ENCODE measurements at regions not wholly inside any gene's neighbourhood (a gene's known extent, or its start where the extent isn't known, plus 50 kb on each side); places are given as distances from the start of the nearest gene placed in this dataset.
"Not testable (repeated sequence)": the region's sequence is repeated elsewhere in the genome, so short reads cannot be mapped to it uniquely, and the experiment has no call there.

DNA sequence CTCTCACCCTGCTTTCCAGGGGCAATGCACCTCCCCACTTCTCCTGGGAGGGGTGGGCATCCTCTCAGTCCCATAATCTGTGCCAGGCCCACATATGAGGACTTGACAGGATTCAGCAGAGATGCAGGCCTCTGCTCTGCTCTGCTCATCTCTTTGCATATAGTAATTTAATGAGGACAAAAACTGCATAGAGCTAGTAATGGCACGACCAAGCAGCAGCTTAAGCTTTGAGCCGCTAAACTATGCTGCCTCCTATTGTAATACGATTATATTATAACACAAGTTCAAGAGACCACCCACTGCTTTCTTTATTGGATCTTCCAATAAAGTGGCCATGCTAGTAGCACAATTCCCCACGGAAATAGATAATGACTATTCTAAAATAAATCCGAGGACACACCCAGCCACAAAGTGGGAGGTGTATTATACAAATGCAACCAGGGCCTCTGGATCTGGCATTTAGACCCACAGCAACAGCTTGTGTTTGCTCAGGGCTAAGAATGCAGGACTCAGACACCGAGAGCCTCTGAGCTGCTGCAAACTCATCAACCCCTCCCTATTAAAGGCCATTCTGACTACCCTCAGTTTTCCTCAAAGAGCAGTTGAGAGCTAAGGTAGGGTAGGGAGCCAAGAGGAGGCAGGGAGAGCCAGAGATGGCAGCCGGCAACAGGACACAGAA lies 93.6 kb upstream of the PLGLB2 start:
- not testable (repeated sequence) for H3K27ac ChIP-seq; H3K36me3 ChIP-seq; H3K9me3 ChIP-seq; H3K27me3 ChIP-seq (replicated peaks; ENCODE audit: insufficient read depth); H3K4me1 ChIP-seq (ENCODE audit: control insufficient read depth in 1 of 2, low read depth in 2 of 2); ATAC-seq (ENCODE audit: insufficient number of reproducible peaks, low FRiP score, low read depth); DNase-seq (ENCODE audit: low spot score); H3K4me3 ChIP-seq

DNA sequence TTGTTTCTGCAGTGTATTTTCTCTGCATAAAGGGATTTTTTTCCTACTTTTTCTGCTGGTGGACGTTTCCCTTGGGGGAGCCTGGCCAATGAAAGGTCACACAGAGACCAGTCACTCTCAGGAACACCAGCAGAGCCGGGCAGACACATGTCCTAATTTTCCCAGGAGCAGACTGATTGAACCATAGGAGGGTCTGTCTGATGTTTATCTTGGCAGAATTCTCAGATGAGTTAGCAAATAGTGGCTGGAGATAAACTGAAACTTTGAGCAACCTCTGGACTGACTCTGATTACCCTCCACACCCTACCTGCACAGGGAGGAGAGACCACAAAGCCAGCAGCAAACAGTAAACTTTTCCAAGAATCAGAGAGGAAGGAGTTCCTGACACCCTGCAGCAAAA lies 90.0 kb upstream of the PLGLB2 start:
- not testable (repeated sequence) for DNase-seq (ENCODE audit: low spot score); H3K4me3 ChIP-seq; H3K27me3 ChIP-seq (replicated peaks; ENCODE audit: insufficient read depth); H3K27ac ChIP-seq; ATAC-seq (ENCODE audit: insufficient number of reproducible peaks, low FRiP score, low read depth); H3K36me3 ChIP-seq; H3K4me1 ChIP-seq (ENCODE audit: control insufficient read depth in 1 of 2, low read depth in 2 of 2); H3K9me3 ChIP-seq

DNA sequence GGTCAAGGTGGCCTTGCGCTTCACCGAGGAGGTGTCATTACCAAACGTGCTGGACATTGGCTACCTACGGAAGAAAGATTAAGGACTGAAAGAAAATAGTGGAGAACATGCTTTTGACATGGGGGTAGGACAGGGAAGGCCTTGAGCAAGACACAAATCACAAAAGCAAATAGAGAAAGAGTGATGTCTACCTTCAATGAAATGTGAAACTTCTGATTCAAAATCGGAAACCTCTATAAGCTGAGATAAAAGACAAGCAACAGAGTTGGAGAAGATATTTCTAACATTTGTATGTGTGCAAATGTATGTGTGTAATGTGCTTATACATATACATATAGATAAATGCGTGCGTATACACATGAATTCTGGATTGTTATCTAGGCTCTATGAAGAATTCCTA lies 89.5 kb upstream of the PLGLB2 start:
- not testable (repeated sequence) for H3K4me3 ChIP-seq; H3K9me3 ChIP-seq; H3K27ac ChIP-seq; DNase-seq (ENCODE audit: low spot score); H3K4me1 ChIP-seq (ENCODE audit: control insufficient read depth in 1 of 2, low read depth in 2 of 2); H3K27me3 ChIP-seq (replicated peaks; ENCODE audit: insufficient read depth); ATAC-seq (ENCODE audit: insufficient number of reproducible peaks, low FRiP score, low read depth); H3K36me3 ChIP-seq

DNA sequence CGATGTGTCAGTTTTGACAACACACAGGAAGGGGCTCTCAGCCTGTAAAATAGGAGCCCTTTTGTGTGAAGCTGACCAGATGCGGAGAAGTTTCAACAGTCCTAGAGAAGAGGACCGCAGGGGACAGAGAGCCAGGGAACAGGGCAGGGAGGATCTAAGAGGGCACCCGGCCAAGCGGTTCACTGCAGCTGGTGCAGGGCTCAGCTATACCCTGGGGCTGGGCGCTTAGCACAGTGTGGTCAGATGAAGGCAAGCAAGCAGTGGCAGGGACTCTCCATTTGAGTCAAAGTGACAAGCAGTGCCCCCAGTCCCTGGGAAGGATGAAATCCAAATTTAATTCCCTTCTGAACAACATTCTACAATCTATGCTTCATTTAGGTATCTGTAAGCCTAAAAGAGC lies 88.9 kb upstream of the PLGLB2 start:
- not testable (repeated sequence) for H3K4me1 ChIP-seq (ENCODE audit: control insufficient read depth in 1 of 2, low read depth in 2 of 2); H3K36me3 ChIP-seq; ATAC-seq (ENCODE audit: insufficient number of reproducible peaks, low FRiP score, low read depth); H3K27ac ChIP-seq; H3K27me3 ChIP-seq (replicated peaks; ENCODE audit: insufficient read depth); DNase-seq (ENCODE audit: low spot score); H3K4me3 ChIP-seq; H3K9me3 ChIP-seq

DNA sequence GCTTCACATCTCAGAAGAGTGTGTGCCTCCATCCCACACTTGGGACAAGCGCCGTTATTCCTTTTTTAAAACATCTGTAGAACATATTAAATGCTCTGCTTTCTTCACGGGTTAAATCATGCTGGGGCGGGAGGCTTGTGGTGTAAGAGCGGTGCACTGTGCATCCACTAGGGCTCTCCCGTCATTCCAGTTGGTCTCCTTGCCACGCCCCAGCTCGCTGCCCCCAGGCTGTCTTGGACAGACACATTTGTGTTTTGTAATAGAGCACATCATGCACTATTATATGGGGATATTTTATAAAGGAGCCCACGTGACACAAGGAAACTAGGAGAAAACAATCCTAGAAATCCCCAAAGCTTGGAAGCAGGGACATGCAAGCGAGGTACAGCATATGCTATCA lies 87.7 kb upstream of the PLGLB2 start:
- not testable (repeated sequence) for H3K4me3 ChIP-seq; DNase-seq (ENCODE audit: low spot score); ATAC-seq (ENCODE audit: insufficient number of reproducible peaks, low FRiP score, low read depth); H3K4me1 ChIP-seq (ENCODE audit: control insufficient read depth in 1 of 2, low read depth in 2 of 2); H3K36me3 ChIP-seq; H3K9me3 ChIP-seq; H3K27me3 ChIP-seq (replicated peaks; ENCODE audit: insufficient read depth); H3K27ac ChIP-seq

DNA sequence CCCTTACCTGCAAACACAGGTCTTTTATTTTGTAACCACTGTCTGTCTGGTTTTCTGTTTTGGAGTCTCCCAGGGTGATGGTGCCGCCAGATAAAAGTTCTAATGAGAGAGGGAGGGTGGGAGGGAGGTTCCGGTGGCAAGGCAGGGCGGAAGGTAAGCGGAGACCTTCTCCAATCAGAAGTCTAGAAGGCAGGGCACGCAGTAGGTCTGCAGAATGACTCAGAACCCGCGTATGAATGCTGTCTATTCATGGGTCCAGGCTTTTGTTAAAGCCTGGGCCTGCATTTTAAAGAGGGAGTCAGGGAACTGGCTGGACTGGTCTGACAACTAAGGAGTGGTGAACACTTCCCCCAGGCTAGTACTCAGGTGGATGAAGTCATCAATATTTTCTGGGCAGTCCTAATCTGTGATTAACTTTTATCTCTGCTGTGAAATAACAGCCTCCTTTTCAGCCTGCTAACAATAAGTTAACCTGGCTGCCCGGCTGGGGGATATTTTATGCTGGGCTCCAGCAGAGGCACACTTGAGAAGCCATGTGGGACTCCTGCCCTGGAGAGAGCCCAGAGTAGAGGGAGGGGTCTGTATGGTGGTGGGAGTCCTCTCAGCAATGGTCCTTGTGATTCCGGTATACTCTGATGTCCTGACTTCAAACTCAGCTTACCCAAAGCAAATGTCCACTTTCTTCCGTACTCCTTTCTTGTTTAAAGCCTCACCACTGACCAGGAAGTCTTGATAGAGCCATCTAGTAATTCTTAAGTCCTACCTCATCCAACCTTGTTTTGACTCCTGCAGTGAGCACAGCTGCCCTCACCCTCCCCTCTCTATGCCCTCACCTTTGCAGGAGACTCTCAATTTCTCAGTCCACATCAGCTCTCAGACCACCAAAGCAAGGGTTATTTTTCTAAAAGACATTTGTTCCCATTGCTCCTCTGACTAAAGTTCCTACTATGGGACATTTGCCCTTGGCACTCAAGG lies 85.3 kb upstream of the PLGLB2 start:
- ATAC-seq (ENCODE audit: insufficient number of reproducible peaks, low FRiP score, low read depth); H3K36me3 ChIP-seq; H3K27ac ChIP-seq; H3K27me3 ChIP-seq (replicated peaks; ENCODE audit: insufficient read depth); DNase-seq (ENCODE audit: low spot score); H3K9me3 ChIP-seq; H3K4me3 ChIP-seq; H3K4me1 ChIP-seq (ENCODE audit: control insufficient read depth in 1 of 2, low read depth in 2 of 2): not testable (repeated sequence)

DNA sequence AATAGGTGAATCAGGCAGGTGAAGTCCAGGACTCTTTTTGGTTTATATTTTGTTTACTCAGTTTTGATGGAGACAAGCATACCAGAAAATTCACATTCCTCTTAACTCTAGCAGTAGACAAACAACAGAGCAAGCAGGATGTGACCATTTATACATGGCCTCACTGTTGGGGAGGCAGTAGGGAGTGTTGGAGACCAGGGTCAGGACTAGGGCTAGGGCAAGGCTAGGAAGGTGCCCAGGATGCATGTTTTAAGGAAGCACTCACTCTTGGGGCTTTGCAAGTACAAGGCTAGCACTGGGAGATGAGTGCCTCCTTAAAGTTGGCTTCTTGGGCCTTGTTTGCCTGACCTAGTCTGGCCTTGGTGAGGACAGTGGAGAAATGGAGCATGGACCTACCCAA lies 84.5 kb upstream of the PLGLB2 start:
- not testable (repeated sequence) for H3K9me3 ChIP-seq; H3K36me3 ChIP-seq; H3K4me3 ChIP-seq; H3K27me3 ChIP-seq (replicated peaks; ENCODE audit: insufficient read depth); DNase-seq (ENCODE audit: low spot score); H3K27ac ChIP-seq; ATAC-seq (ENCODE audit: insufficient number of reproducible peaks, low FRiP score, low read depth); H3K4me1 ChIP-seq (ENCODE audit: control insufficient read depth in 1 of 2, low read depth in 2 of 2)

DNA sequence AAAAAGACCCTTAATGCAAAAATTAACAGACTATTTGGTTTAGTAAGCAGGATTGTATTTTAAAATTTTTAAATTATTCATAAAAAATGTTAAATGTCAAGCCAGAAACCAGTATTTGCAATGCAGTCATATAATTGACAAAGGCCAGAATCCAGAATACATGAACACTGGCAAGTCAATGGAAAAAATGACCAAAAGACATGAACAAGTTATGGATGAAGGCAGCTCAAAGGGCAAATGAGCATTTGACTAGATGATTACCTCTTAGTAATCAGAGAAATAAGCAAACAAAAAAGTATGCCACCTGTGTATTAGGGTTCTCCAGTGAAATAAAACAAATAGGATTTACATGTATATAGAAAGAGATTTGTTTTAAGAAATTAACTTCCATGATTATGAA lies 80.9 kb upstream of the PLGLB2 start:
- not testable (repeated sequence) for ATAC-seq (ENCODE audit: insufficient number of reproducible peaks, low FRiP score, low read depth); DNase-seq (ENCODE audit: low spot score); H3K27ac ChIP-seq; H3K27me3 ChIP-seq (replicated peaks; ENCODE audit: insufficient read depth); H3K36me3 ChIP-seq; H3K4me1 ChIP-seq (ENCODE audit: control insufficient read depth in 1 of 2, low read depth in 2 of 2); H3K9me3 ChIP-seq; H3K4me3 ChIP-seq

DNA sequence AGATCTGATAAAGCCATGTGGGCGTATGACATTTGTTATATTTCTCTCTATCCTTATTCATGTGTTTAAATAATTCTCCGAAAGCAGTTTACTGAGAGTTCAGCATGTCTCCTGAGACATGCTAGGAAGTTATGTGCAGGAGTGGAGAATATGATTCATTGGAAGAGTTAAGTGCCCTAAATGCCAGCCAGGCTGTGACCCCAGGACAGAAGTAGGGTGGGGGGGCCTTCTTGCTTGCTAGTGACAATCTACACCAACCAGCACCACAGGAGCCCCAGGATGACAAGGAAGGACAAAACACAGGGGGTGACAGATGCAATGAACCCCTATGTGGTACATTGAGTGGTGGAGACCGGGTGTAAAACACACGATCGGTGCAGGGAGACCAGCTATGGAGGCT lies 79.5 kb upstream of the PLGLB2 start:
- H3K27me3 ChIP-seq (replicated peaks; ENCODE audit: insufficient read depth); ATAC-seq (ENCODE audit: insufficient number of reproducible peaks, low FRiP score, low read depth); H3K27ac ChIP-seq; DNase-seq (ENCODE audit: low spot score); H3K9me3 ChIP-seq; H3K4me3 ChIP-seq; H3K36me3 ChIP-seq; H3K4me1 ChIP-seq (ENCODE audit: control insufficient read depth in 1 of 2, low read depth in 2 of 2): not testable (repeated sequence)

DNA sequence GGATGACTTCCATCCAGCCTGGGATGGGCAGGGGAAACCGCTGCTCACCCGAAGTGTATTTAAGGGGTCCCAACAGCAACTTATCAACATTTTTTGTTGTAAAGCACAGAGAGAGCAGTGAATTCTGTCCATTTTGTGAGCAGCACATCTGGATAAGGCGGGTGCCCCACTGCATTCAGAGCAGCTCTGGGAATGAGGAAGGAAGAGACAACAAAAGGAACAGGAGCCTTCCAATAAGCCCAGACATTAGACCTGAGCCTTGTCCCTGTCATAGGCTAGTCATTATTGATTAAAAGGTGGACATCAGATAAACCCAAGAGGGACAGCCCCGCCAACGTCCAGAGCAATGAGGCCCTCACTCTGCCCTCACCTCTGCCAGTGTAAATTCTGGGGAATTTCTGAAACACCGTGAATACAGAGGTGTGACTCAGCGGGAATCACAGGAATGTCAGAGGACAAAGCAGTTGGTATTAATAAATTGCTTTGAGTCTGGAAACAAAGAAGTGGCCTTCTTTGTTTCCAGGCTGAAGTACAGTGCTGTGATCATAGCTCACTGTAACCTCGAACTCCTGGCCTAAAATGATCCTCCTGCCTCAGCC lies 78.2 kb upstream of the PLGLB2 start:
- DNase-seq (ENCODE audit: low spot score) = not testable (repeated sequence)

DNA sequence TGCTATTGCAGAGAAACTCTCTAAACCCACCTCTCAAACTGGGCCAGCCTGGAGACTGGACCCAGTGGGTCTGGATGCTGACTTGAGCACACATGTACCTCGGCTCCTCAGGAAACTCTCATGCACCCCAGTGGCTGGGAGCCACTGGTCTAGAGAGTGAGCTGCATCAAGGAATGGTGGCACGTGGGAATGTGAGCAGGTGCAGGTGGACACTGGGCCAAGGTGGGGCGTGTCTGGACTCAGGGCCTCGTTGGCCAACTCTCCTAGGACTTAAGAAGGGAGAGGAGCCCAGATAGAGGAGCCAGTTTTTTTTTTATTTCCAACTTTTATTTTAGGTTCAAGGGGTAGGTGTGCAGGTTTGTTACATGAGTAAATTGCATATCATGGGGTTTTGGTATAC lies 75.5 kb upstream of the PLGLB2 start:
- H3K9me3 ChIP-seq; H3K27me3 ChIP-seq (replicated peaks; ENCODE audit: insufficient read depth); H3K27ac ChIP-seq; H3K4me3 ChIP-seq; H3K4me1 ChIP-seq (ENCODE audit: control insufficient read depth in 1 of 2, low read depth in 2 of 2); ATAC-seq (ENCODE audit: insufficient number of reproducible peaks, low FRiP score, low read depth); H3K36me3 ChIP-seq; DNase-seq (ENCODE audit: low spot score): not testable (repeated sequence)

More for the DNA sequence above, 78.2 kb upstream of the PLGLB2 start:
- not testable (repeated sequence) for H3K27ac ChIP-seq; H3K4me1 ChIP-seq (ENCODE audit: control insufficient read depth in 1 of 2, low read depth in 2 of 2); H3K9me3 ChIP-seq; H3K4me3 ChIP-seq; ATAC-seq (ENCODE audit: insufficient number of reproducible peaks, low FRiP score, low read depth); H3K27me3 ChIP-seq (replicated peaks; ENCODE audit: insufficient read depth); H3K36me3 ChIP-seq

DNA sequence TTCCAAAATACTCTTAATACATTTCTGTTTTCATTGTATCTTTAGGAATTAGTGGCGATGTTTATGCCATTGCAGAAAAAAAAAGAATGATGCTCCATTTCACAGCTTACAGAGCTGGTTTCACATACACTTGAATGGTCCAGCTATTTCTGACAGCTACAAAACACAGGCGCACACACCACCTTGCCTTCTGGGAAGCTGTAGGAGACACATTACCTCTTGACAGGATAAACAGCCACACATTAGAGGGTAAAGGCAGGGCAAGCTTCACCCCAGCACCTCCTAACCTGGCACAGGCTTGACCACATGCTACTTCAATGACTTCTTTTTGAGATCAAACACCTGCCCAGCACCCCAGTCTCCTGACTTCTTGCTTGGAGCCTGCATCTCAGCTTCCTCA lies 73.2 kb upstream of the PLGLB2 start:
- not testable (repeated sequence) for H3K27ac ChIP-seq; H3K9me3 ChIP-seq; ATAC-seq (ENCODE audit: insufficient number of reproducible peaks, low FRiP score, low read depth)

More for the DNA sequence above, 73.2 kb upstream of the PLGLB2 start:
- H3K36me3 ChIP-seq; H3K4me1 ChIP-seq (ENCODE audit: control insufficient read depth in 1 of 2, low read depth in 2 of 2); DNase-seq (ENCODE audit: low spot score); H3K4me3 ChIP-seq; H3K27me3 ChIP-seq (replicated peaks; ENCODE audit: insufficient read depth): not testable (repeated sequence)

Measured in thoracic aorta (tissue), 2 donors.